Endothelial cell of umbilical vein (primary cell): ENCODE measurements at regions not wholly inside any gene's neighbourhood (a gene's known extent, or its start where the extent isn't known, plus 50 kb on each side); places are given as distances from the start of the nearest gene placed in this dataset.

ENCODE experiments used
- BruUV-seq: library from RNA; stranded (reverse); fragments of 400-500 nt; replicated peaks from 2 replicates; lab custom pipeline; 2021; lab: Mats Ljungman, UMichigan
- CTCF ChIA-PET: fragments of 300-600, 350-600 bp; sonication (Branson Sonifier 250); formaldehyde crosslinking; loops from one replicate; lab custom pipeline; 2021; ENCODE audit warnings: antibody characterized with exemption, inconsistent platforms; lab: Charles Lee
- POLR2A ChIA-PET: fragments of 300-600, 350-600 bp; sonication (Branson Sonifier 250); formaldehyde crosslinking; loops from one replicate; lab custom pipeline; 2021; ENCODE audit warnings: antibody characterized with exemption, inconsistent platforms; lab: Charles Lee
- DNase-seq: peaks from one replicate; pipeline ENCODE4 v3.0.0-alpha.2; 2011; ENCODE audit warnings: low read depth, low spot score
- FAIRE-seq: peaks from 2 replicates; lab custom pipeline; 2011; peaks lifted over from hg19 to GRCh38; lab: Jason Lieb, UNC
- H2AFZ ChIP-seq: 2 replicates; pipeline ENCODE4 v1.6.0; 2012; ENCODE audit warnings: low read depth, low read length, control low read depth, inconsistent platforms
- H3K27ac ChIP-seq: 2 replicates; pipeline ENCODE4 v1.5.1; 2011; ENCODE audit warnings: low read depth, mild to moderate bottlenecking, control low read depth, low read length, moderate library complexity; ENCODE audit not compliant: insufficient read depth
- H3K27me3 ChIP-seq, 2 experiments: 2 replicates each; pipeline versions ENCODE4 v1.6.0 to v1.6.1; 2011; ENCODE audit warnings: low read length in 2 of 2, mixed read lengths in 1 of 2; ENCODE audit not compliant: control insufficient read depth in 2 of 2, insufficient read depth in 2 of 2
- H3K36me3 ChIP-seq, 2 experiments: 2 replicates in 1 of 2; 3 replicates in 1 of 2; pipeline ENCODE4 v1.5.1; 2011; ENCODE audit warnings: low read length in 2 of 2, mild to moderate bottlenecking in 1 of 2, moderate library complexity in 1 of 2; ENCODE audit not compliant: control insufficient read depth in 2 of 2, insufficient read depth in 2 of 2; ENCODE audit errors: extremely low read depth in 1 of 2
- H3K4me1 ChIP-seq: 3 replicates; pipeline ENCODE4 v1.5.1; 2011; ENCODE audit warnings: mild to moderate bottlenecking, low read length; ENCODE audit not compliant: control insufficient read depth, insufficient read depth; ENCODE audit errors: extremely low read depth
- H3K4me2 ChIP-seq: 2 replicates; pipeline ENCODE4 v1.6.1; 2011; ENCODE audit warnings: low read length, control low read depth, mixed read lengths; ENCODE audit not compliant: insufficient read depth
- H3K4me3 ChIP-seq, 3 experiments: fragments of 200-600 bp in 1 of 3; sonication (generic), shearing (Covaris generic) in 1 of 3; replicated peaks in 1 of 3; 2 replicates each; pipeline ENCODE4 v1.5.1; 2011 to 2016; ENCODE audit warnings: control low read depth in 3 of 3, low read length in 3 of 3, mild to moderate bottlenecking in 2 of 3, inconsistent platforms in 1 of 3, low read depth in 1 of 3, moderate library complexity in 1 of 3; ENCODE audit not compliant: insufficient read depth in 1 of 3
- H3K79me2 ChIP-seq: 2 replicates; pipeline ENCODE4 v1.6.0; 2012; ENCODE audit warnings: low read length, inconsistent platforms; ENCODE audit not compliant: control insufficient read depth, insufficient read depth
- H3K9ac ChIP-seq: replicated peaks from 2 replicates; pipeline ENCODE3; 2011; ENCODE audit warnings: low read length, control low read depth; ENCODE audit not compliant: insufficient read depth; ENCODE audit errors: extremely low read depth
- H3K9me1 ChIP-seq: replicated peaks from 3 replicates; pipeline ENCODE4 v1.6.0; 2011; ENCODE audit warnings: mild to moderate bottlenecking, low read length; ENCODE audit not compliant: control insufficient read depth, insufficient read depth; ENCODE audit errors: extremely low read depth
- H3K9me3 ChIP-seq: replicated peaks from 2 replicates; pipeline ENCODE4 v1.5.1; 2012; ENCODE audit warnings: low read length, inconsistent platforms; ENCODE audit not compliant: control insufficient read depth, insufficient read depth
- H4K20me1 ChIP-seq: replicated peaks from 2 replicates; pipeline ENCODE3; 2011; ENCODE audit warnings: mild to moderate bottlenecking, low read length; ENCODE audit not compliant: control insufficient read depth, insufficient read depth; ENCODE audit errors: extremely low read depth
- EZH2 ChIP-seq: IDR thresholded peaks from 2 replicates; pipeline ENCODE4 v1.6.1; 2012; ENCODE audit warnings: borderline replicate concordance, low read depth, mild to moderate bottlenecking, moderate library complexity, low read length, inconsistent platforms; ENCODE audit not compliant: severe bottlenecking
- FOS ChIP-seq: IDR thresholded peaks from 2 replicates; pipeline ENCODE4 v1.6.1; 2011; ENCODE audit warnings: mild to moderate bottlenecking, low read length, moderate library complexity, borderline replicate concordance; ENCODE audit not compliant: insufficient read depth
- GATA2 ChIP-seq: IDR thresholded peaks from 2 replicates; pipeline ENCODE4 v1.7.0; 2011; ENCODE audit warnings: low read depth, mild to moderate bottlenecking, moderate library complexity, mixed read lengths, low read length; ENCODE audit not compliant: insufficient read length, insufficient read depth
- JUN ChIP-seq: IDR thresholded peaks from 2 replicates; pipeline ENCODE4 v1.6.1; 2011; ENCODE audit warnings: borderline replicate concordance, low read depth; ENCODE audit not compliant: insufficient read length, insufficient read depth
- MYC ChIP-seq: IDR thresholded peaks from one replicate; pipeline ENCODE4 v1.6.1; 2011; ENCODE audit warnings: mild to moderate bottlenecking, low read depth, low read length
- POLR2A ChIP-seq: IDR thresholded peaks from 2 replicates; pipeline ENCODE4 v1.6.1; 2012; ENCODE audit warnings: low read depth, mild to moderate bottlenecking, control low read depth, low read length
- POLR2AphosphoS5 ChIP-seq: IDR thresholded peaks from 2 replicates; pipeline ENCODE4 v1.6.1; 2012; ENCODE audit warnings: low read depth, mild to moderate bottlenecking, control low read depth, low read length, moderate library complexity; ENCODE audit not compliant: insufficient read depth
- dilution Hi-C: fragments of 300-500 bp; cut with MboI; formaldehyde crosslinking; loops from one replicate; pipeline ENCODE4 v1.15.0; 2019; ENCODE audit warnings: low sequenced_read_pairs; ENCODE audit not compliant: extremely low pct_ligation_motif_present
- intact Hi-C: fragments of 100-400 bp; cut with micrococcal nuclease; formaldehyde crosslinking; loops from one replicate; pipeline ENCODE4 v1.10.0; 2022
- TF ChIP-seq, protein P1 (sequence below): IDR thresholded peaks from 2 replicates; pipeline ENCODE4 v1.6.1; 2011; ENCODE audit not compliant: insufficient read depth, insufficient read length
- TF ChIP-seq, protein P2 (sequence below), 2 donors: IDR thresholded peaks; 1 replicate in 1 of 2; 2 replicates in 1 of 2; pipeline ENCODE4 v1.5.1; 2011; ENCODE audit warnings: low read length in 2 of 2, mild to moderate bottlenecking in 2 of 2, moderate library complexity in 2 of 2, control low read depth in 1 of 2, inconsistent platforms in 1 of 2, low read depth in 1 of 2; ENCODE audit not compliant: insufficient read depth in 1 of 2; ENCODE audit errors: extremely low read depth in 1 of 2

DNA sequence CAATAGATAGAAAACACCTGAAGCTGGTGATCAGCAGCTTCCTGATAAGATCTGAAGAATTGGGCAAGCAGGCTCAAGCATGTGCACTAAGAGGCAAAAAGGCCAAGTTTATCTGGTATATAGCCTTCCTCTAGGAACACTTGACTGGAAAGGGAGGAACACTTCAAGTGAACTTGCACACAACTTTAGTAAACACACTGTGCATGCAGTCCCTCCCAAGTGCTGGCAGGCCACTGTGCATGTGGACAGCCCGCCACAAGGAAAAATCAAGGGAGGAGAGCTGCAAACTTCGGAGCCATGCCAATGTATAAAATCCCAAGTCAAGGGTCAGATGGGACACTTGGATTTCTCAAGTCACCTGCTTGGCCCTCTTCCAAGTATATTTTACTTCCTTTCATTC, 645.8 kb upstream of the NDST4 start:
- H3K4me1 ChIP-seq, result no peaks in the 10 kb centered on the region
- TF ChIP-seq POLR2AphosphoS5 (no peak), FOS (no peak), MYC (no peak), EZH2 (no peak), POLR2A (no peak), GATA2 (no peak), JUN (no peak)
- TF ChIP-seq, protein P1, sequence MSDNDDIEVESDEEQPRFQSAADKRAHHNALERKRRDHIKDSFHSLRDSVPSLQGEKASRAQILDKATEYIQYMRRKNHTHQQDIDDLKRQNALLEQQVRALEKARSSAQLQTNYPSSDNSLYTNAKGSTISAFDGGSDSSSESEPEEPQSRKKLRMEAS, result no peak
- TF ChIP-seq, protein P2, sequence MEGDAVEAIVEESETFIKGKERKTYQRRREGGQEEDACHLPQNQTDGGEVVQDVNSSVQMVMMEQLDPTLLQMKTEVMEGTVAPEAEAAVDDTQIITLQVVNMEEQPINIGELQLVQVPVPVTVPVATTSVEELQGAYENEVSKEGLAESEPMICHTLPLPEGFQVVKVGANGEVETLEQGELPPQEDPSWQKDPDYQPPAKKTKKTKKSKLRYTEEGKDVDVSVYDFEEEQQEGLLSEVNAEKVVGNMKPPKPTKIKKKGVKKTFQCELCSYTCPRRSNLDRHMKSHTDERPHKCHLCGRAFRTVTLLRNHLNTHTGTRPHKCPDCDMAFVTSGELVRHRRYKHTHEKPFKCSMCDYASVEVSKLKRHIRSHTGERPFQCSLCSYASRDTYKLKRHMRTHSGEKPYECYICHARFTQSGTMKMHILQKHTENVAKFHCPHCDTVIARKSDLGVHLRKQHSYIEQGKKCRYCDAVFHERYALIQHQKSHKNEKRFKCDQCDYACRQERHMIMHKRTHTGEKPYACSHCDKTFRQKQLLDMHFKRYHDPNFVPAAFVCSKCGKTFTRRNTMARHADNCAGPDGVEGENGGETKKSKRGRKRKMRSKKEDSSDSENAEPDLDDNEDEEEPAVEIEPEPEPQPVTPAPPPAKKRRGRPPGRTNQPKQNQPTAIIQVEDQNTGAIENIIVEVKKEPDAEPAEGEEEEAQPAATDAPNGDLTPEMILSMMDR (IDR thresholded peaks at IDR 0.05; ENCODE audit: extremely low read depth in 1 of 2, insufficient read depth in 1 of 2, low read depth in 1 of 2, low read length in 2 of 2), result no peak

More for the DNA sequence above, 645.8 kb upstream of the NDST4 start:
- BruUV-seq, result no TSS peak
- ChIA-PET CTCF (no interaction called here), POLR2A (no interaction called here)
- FAIRE-seq (no peak), DNase-seq (no peak)
- no peak overlapping the region for H3K9ac ChIP-seq
- no peaks in the 10 kb centered on the region for H4K20me1 ChIP-seq
- peaks cover 8% of the 10 kb centered on the region for H3K9me3 ChIP-seq
- H3K79me2 ChIP-seq, result no peaks in the 10 kb centered on the region
- dilution Hi-C loops, result no loop called here
- no peak overlapping the region for H3K4me3 ChIP-seq
- intact Hi-C loops, result no loop called here
- H2AFZ ChIP-seq, result no peak overlapping the region
- no peaks in the 10 kb centered on the region for H3K27me3 ChIP-seq
- H3K9me1 ChIP-seq, result no peaks in the 10 kb centered on the region
- no peak overlapping the region for H3K4me2 ChIP-seq
- H3K27ac ChIP-seq, result no peak overlapping the region
- no peaks in the 10 kb centered on the region for H3K36me3 ChIP-seq
